ENCODE measurements at regions not wholly inside any gene's neighbourhood (a gene's known extent, or its start where the extent isn't known, plus 50 kb on each side); places are given as distances from the start of the nearest gene placed in this dataset.

GRCh38 chr12:92556637-92557421, 146.0 kb upstream of the PLEKHG7 start:
- 96 to 97% methylated on average over 9 of the region's 9 CpGs for WGBS, 2 donors
- Histone ChIP-seq H3K36me3 (ENCODE audit: control insufficient read depth in 1 of 2, insufficient read depth in 2 of 2, low read length in 1 of 2) (no peaks in the 10 kb centered on the region), H3K9me3 (ENCODE audit: control insufficient read depth, low read length) (no peaks in the 10 kb centered on the region), H3K4me1 (ENCODE audit: control insufficient read depth in 1 of 2, insufficient read depth in 2 of 2, low read length in 2 of 2) (peaks cover 0 to 5% of the 10 kb centered on the region in 2 donors), H3K27ac (ENCODE audit: low read depth in 1 of 2, low read length in 2 of 2) (no peak overlapping the region), H3K4me3 (ENCODE audit: low read length in 2 of 2) (no peak overlapping the region), H3K27me3 (ENCODE audit: control insufficient read depth in 1 of 2, insufficient read depth in 2 of 2, low read length in 1 of 2) (no peaks in the 10 kb centered on the region)
- DNase-seq = no peak
- no peak for ATAC-seq (ENCODE audit: low FRiP score)
- intact Hi-C loops (cut with DNase I) = no loop called here

GRCh38 chr12:92556141-92556540, 146.6 kb upstream of the PLEKHG7 start:
- DNase-seq (no peak), ATAC-seq (ENCODE audit: low FRiP score) (no peak)
- Histone ChIP-seq H3K27ac (ENCODE audit: low read depth in 1 of 2, low read length in 2 of 2) (no peak overlapping the region), H3K36me3 (ENCODE audit: control insufficient read depth in 1 of 2, insufficient read depth in 2 of 2, low read length in 1 of 2) (no peaks in the 10 kb centered on the region), H3K4me3 (ENCODE audit: low read length in 2 of 2) (no peak overlapping the region), H3K4me1 (ENCODE audit: control insufficient read depth in 1 of 2, insufficient read depth in 2 of 2, low read length in 2 of 2) (no peaks in the 10 kb centered on the region), H3K9me3 (ENCODE audit: control insufficient read depth, low read length) (no peaks in the 10 kb centered on the region), H3K27me3 (ENCODE audit: control insufficient read depth in 1 of 2, insufficient read depth in 2 of 2, low read length in 1 of 2) (no peaks in the 10 kb centered on the region)
- 90 to 92% methylated on average over 1 of the region's 1 CpG for WGBS, 2 donors
- intact Hi-C loops (cut with DNase I) = no loop called here

- intact Hi-C loops (cut with DNase I) = loop anchor here in 1 of 2 donors (5.0 kb wide), 1 partner anchor 42 kb away; no protein-coding TSS in a partner anchor
- Histone ChIP-seq H3K4me3 (ENCODE audit: low read length in 2 of 2) (no peak overlapping the region), H3K4me1 (ENCODE audit: control insufficient read depth in 1 of 2, insufficient read depth in 2 of 2, low read length in 2 of 2) (no peaks in the 10 kb centered on the region), H3K9me3 (ENCODE audit: control insufficient read depth, low read length) (no peaks in the 10 kb centered on the region), H3K27me3 (ENCODE audit: control insufficient read depth in 1 of 2, insufficient read depth in 2 of 2, low read length in 1 of 2) (no peaks in the 10 kb centered on the region), H3K36me3 (ENCODE audit: control insufficient read depth in 1 of 2, insufficient read depth in 2 of 2, low read length in 1 of 2) (no peaks in the 10 kb centered on the region), H3K27ac (ENCODE audit: low read depth in 1 of 2, low read length in 2 of 2) (no peak overlapping the region)
- no peak for ATAC-seq (ENCODE audit: low FRiP score)
- 77 to 86% methylated on average over 3 of the region's 3 CpGs for WGBS, 2 donors
- DNase-seq = no peak
These were observed 148.4 kb upstream of the PLEKHG7 start for GRCh38 chr12:92554158-92555073.

- no peaks in the 10 kb centered on the region for H3K9me3 ChIP-seq (ENCODE audit: control insufficient read depth, low read length)
- no peak overlapping the region for H3K4me3 ChIP-seq (ENCODE audit: low read length in 2 of 2)
- intact Hi-C loops (cut with DNase I) = loop anchor here in 1 of 2 donors (5.0 kb wide), 1 partner anchor 41 kb away; no protein-coding TSS in a partner anchor
- no peaks in the 10 kb centered on the region for H3K4me1 ChIP-seq (ENCODE audit: control insufficient read depth in 1 of 2, insufficient read depth in 2 of 2, low read length in 2 of 2)
- WGBS, 2 donors = 41 to 44% methylated on average over 6 of the region's 6 CpGs
- peak; percentile 55 for ATAC-seq (ENCODE audit: low FRiP score)
- H3K27ac ChIP-seq (ENCODE audit: low read depth in 1 of 2, low read length in 2 of 2) = no peak overlapping the region
- H3K27me3 ChIP-seq (ENCODE audit: control insufficient read depth in 1 of 2, insufficient read depth in 2 of 2, low read length in 1 of 2) = no peaks in the 10 kb centered on the region
- H3K36me3 ChIP-seq (ENCODE audit: control insufficient read depth in 1 of 2, insufficient read depth in 2 of 2, low read length in 1 of 2) = no peaks in the 10 kb centered on the region
- DNase-seq = peak in 1 of 2 donors; percentile 75
These were observed 149.4 kb upstream of the PLEKHG7 start for GRCh38 chr12:92553389-92553788.

GRCh38 chr12:92552412-92553108, 150.2 kb upstream of the PLEKHG7 start:
- Histone ChIP-seq H3K27me3 (ENCODE audit: control insufficient read depth in 1 of 2, insufficient read depth in 2 of 2, low read length in 1 of 2) (no peaks in the 10 kb centered on the region), H3K4me1 (ENCODE audit: control insufficient read depth in 1 of 2, insufficient read depth in 2 of 2, low read length in 2 of 2) (no peaks in the 10 kb centered on the region), H3K9me3 (ENCODE audit: control insufficient read depth, low read length) (no peaks in the 10 kb centered on the region), H3K36me3 (ENCODE audit: control insufficient read depth in 1 of 2, insufficient read depth in 2 of 2, low read length in 1 of 2) (no peaks in the 10 kb centered on the region), H3K27ac (ENCODE audit: low read depth in 1 of 2, low read length in 2 of 2) (no peak overlapping the region), H3K4me3 (ENCODE audit: low read length in 2 of 2) (no peak overlapping the region)
- 88 to 94% methylated on average over 3 of the region's 3 CpGs for WGBS, 2 donors
- intact Hi-C loops (cut with DNase I) = loop anchor here in 1 of 2 donors (5.0 kb wide), 1 partner anchor 40 kb away; no protein-coding TSS in a partner anchor
- DNase-seq (no peak), ATAC-seq (ENCODE audit: low FRiP score) (no peak)

- Histone ChIP-seq H3K27ac (ENCODE audit: low read depth in 1 of 2, low read length in 2 of 2) (no peak overlapping the region), H3K9me3 (ENCODE audit: control insufficient read depth, low read length) (no peaks in the 10 kb centered on the region), H3K27me3 (ENCODE audit: control insufficient read depth in 1 of 2, insufficient read depth in 2 of 2, low read length in 1 of 2) (no peaks in the 10 kb centered on the region), H3K4me3 (ENCODE audit: low read length in 2 of 2) (no peak overlapping the region), H3K4me1 (ENCODE audit: control insufficient read depth in 1 of 2, insufficient read depth in 2 of 2, low read length in 2 of 2) (no peaks in the 10 kb centered on the region), H3K36me3 (ENCODE audit: control insufficient read depth in 1 of 2, insufficient read depth in 2 of 2, low read length in 1 of 2) (no peaks in the 10 kb centered on the region)
- intact Hi-C loops (cut with DNase I) = loop anchor here in 1 of 2 donors (5.0 kb wide), 1 partner anchor 40 kb away; no protein-coding TSS in a partner anchor
- ATAC-seq (ENCODE audit: low FRiP score) = no peak
- no peak for DNase-seq
These were observed 150.9 kb upstream of the PLEKHG7 start for GRCh38 chr12:92551853-92552397.

GRCh38 chr12:92551210-92551609, 151.6 kb upstream of the PLEKHG7 start:
- 97% methylated on average over 3 of the region's 3 CpGs for WGBS, 2 donors
- Histone ChIP-seq H3K27ac (ENCODE audit: low read depth in 1 of 2, low read length in 2 of 2) (no peak overlapping the region), H3K4me1 (ENCODE audit: control insufficient read depth in 1 of 2, insufficient read depth in 2 of 2, low read length in 2 of 2) (no peaks in the 10 kb centered on the region), H3K4me3 (ENCODE audit: low read length in 2 of 2) (no peak overlapping the region), H3K9me3 (ENCODE audit: control insufficient read depth, low read length) (no peaks in the 10 kb centered on the region), H3K27me3 (ENCODE audit: control insufficient read depth in 1 of 2, insufficient read depth in 2 of 2, low read length in 1 of 2) (no peaks in the 10 kb centered on the region), H3K36me3 (ENCODE audit: control insufficient read depth in 1 of 2, insufficient read depth in 2 of 2, low read length in 1 of 2) (no peaks in the 10 kb centered on the region)
- no peak for DNase-seq
- ATAC-seq (ENCODE audit: low FRiP score) = no peak
- intact Hi-C loops (cut with DNase I) = loop anchor here in 1 of 2 donors (5.0 kb wide), 1 partner anchor 39 kb away; no protein-coding TSS in a partner anchor

GRCh38 chr12:92550661-92551060, 152.1 kb upstream of the PLEKHG7 start:
- Histone ChIP-seq H3K9me3 (ENCODE audit: control insufficient read depth, low read length) (no peaks in the 10 kb centered on the region), H3K27ac (ENCODE audit: low read depth in 1 of 2, low read length in 2 of 2) (no peak overlapping the region), H3K4me3 (ENCODE audit: low read length in 2 of 2) (no peak overlapping the region), H3K4me1 (ENCODE audit: control insufficient read depth in 1 of 2, insufficient read depth in 2 of 2, low read length in 2 of 2) (no peaks in the 10 kb centered on the region), H3K27me3 (ENCODE audit: control insufficient read depth in 1 of 2, insufficient read depth in 2 of 2, low read length in 1 of 2) (no peaks in the 10 kb centered on the region), H3K36me3 (ENCODE audit: control insufficient read depth in 1 of 2, insufficient read depth in 2 of 2, low read length in 1 of 2) (no peaks in the 10 kb centered on the region)
- ATAC-seq (ENCODE audit: low FRiP score) (no peak), DNase-seq (no peak)
- intact Hi-C loops (cut with DNase I) = loop anchor here in 1 of 2 donors (5.0 kb wide), 1 partner anchor 38 kb away; no protein-coding TSS in a partner anchor
